ENCODE measurements at regions not wholly inside any gene's neighbourhood (a gene's known extent, or its start where the extent isn't known, plus 50 kb on each side); places are given as distances from the start of the nearest gene placed in this dataset.

DNA sequence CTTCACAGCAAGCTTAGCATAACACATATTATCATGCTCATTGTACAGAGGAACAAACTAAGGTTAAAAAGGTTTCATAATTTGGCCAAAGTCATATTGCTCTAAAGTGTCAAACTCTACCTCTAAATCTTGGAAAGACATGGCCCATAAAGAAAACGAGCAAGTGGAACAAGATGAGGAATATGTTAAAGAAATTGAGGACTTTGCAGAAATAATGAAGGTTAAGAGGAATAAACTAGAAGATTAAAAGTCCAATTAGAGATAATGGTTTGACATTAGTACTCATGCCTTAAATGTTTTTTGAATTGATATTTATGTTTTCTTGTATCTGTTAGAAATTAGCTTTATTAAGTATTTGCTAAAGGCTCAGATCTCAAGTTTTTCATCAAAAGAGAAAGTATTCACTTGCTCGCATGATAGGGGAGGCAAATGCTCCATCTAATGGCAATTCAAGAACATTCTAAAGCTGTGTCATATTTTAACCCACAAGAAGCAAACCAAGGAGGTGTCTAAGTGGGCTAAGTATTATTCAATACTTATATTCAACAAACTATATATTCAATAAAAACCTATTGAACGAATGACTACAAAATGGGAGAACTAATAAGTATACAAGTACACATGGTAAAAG, 192.9 kb upstream of the SPTLC3 start:
- H3F3A ChIP-seq (ENCODE audit: control insufficient read depth, insufficient read depth) = no peaks in the 10 kb centered on the region
- no peaks in the 10 kb centered on the region for H3K36me3 ChIP-seq (ENCODE audit: control insufficient read depth, low read length)
- H3K27ac ChIP-seq (ENCODE audit: low read depth, low read length) = no peak overlapping the region
- no peaks in the 10 kb centered on the region for H3K4me1 ChIP-seq (ENCODE audit: control insufficient read depth, low read length)
- no peak overlapping the region for H3K4me2 ChIP-seq (ENCODE audit: low read length)
- no peak for TF ChIP-seq EZH2phosphoT487 (IDR thresholded peaks at IDR 0.05; ENCODE audit: borderline replicate concordance, low read length)
- TF ChIP-seq, protein P1, sequence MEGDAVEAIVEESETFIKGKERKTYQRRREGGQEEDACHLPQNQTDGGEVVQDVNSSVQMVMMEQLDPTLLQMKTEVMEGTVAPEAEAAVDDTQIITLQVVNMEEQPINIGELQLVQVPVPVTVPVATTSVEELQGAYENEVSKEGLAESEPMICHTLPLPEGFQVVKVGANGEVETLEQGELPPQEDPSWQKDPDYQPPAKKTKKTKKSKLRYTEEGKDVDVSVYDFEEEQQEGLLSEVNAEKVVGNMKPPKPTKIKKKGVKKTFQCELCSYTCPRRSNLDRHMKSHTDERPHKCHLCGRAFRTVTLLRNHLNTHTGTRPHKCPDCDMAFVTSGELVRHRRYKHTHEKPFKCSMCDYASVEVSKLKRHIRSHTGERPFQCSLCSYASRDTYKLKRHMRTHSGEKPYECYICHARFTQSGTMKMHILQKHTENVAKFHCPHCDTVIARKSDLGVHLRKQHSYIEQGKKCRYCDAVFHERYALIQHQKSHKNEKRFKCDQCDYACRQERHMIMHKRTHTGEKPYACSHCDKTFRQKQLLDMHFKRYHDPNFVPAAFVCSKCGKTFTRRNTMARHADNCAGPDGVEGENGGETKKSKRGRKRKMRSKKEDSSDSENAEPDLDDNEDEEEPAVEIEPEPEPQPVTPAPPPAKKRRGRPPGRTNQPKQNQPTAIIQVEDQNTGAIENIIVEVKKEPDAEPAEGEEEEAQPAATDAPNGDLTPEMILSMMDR (IDR thresholded peaks at IDR 0.05; ENCODE audit: low read depth, low read length, poor library complexity, severe bottlenecking) = no peak
- no peaks in the 10 kb centered on the region for H3K79me2 ChIP-seq (ENCODE audit: control insufficient read depth, low read length)
- no peaks in the 10 kb centered on the region for H4K20me1 ChIP-seq (ENCODE audit: control insufficient read depth, insufficient read depth, low read depth, low read length)
- no peaks in the 10 kb centered on the region for H3K9me2 ChIP-seq (replicated peaks; ENCODE audit: control insufficient read depth, low read length)
- no peaks in the 10 kb centered on the region for H3K9me3 ChIP-seq (ENCODE audit: control insufficient read depth, insufficient read depth, low read length)
- H3K27me3 ChIP-seq (ENCODE audit: control insufficient read depth, low read length) = no peaks in the 10 kb centered on the region
- H3K4me3 ChIP-seq (ENCODE audit: low read length) = no peak overlapping the region

DNA sequence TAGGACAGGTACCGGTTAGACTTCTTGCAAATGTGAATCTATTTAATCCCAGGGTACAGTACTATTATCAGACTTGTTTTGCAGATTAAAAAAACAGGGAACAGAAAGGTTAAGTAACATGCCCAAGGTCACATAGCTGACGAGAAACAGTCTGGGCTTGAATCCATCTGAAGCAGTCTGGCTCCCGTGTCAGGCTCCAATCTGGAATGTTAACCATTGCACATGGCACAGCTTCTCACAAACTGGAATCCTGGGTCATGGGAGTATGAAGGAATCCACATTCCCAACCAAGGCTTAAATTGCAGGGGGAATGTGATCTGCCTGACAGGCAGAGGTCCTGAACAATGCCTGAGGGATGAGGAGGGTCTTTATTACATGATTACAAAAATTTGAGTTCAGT, 187.5 kb upstream of the SPTLC3 start:
- Histone ChIP-seq H3K79me2 (ENCODE audit: control insufficient read depth, low read length) (no peaks in the 10 kb centered on the region), H3K4me2 (ENCODE audit: low read length) (no peak overlapping the region), H3K4me1 (ENCODE audit: control insufficient read depth, low read length) (no peaks in the 10 kb centered on the region), H3K9me2 (replicated peaks; ENCODE audit: control insufficient read depth, low read length) (no peaks in the 10 kb centered on the region), H3F3A (ENCODE audit: control insufficient read depth, insufficient read depth) (no peaks in the 10 kb centered on the region), H3K4me3 (ENCODE audit: low read length) (no peak overlapping the region), H4K20me1 (ENCODE audit: control insufficient read depth, insufficient read depth, low read depth, low read length) (no peaks in the 10 kb centered on the region), H3K36me3 (ENCODE audit: control insufficient read depth, low read length) (no peaks in the 10 kb centered on the region), H3K9me3 (ENCODE audit: control insufficient read depth, insufficient read depth, low read length) (no peaks in the 10 kb centered on the region), H3K27ac (ENCODE audit: low read depth, low read length) (no peak overlapping the region), H3K27me3 (ENCODE audit: control insufficient read depth, low read length) (no peaks in the 10 kb centered on the region)
- TF ChIP-seq, protein P1 (IDR thresholded peaks at IDR 0.05; ENCODE audit: low read depth, low read length, poor library complexity, severe bottlenecking) = no peak
- TF ChIP-seq EZH2phosphoT487 (IDR thresholded peaks at IDR 0.05; ENCODE audit: borderline replicate concordance, low read length) = no peak

DNA sequence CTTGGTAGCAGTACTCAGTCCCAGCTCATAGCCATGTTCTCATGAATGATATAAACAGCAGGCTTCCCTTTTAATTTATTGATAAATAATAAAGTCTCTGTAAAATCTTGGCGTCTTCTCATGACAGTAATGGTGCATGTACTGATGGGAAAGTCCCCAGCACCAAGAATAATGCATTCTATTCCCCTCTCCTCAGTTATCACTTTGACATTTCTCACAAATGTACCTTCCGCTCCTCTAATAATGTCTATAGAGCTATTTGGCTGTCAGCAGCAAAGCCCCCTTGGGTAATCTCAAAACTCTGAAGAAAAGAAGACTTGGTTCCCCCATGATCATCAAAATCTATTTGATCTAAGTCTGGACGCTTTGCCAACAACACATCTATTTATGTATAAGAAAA, 185.0 kb upstream of the SPTLC3 start:
- H3K36me3 ChIP-seq (ENCODE audit: control insufficient read depth, low read length) = no peaks in the 10 kb centered on the region
- H3K27ac ChIP-seq (ENCODE audit: low read depth, low read length) = no peak overlapping the region
- no peaks in the 10 kb centered on the region for H3K9me2 ChIP-seq (replicated peaks; ENCODE audit: control insufficient read depth, low read length)
- H3K9me3 ChIP-seq (ENCODE audit: control insufficient read depth, insufficient read depth, low read length) = no peaks in the 10 kb centered on the region
- H3K4me2 ChIP-seq (ENCODE audit: low read length) = no peak overlapping the region
- no peaks in the 10 kb centered on the region for H3F3A ChIP-seq (ENCODE audit: control insufficient read depth, insufficient read depth)
- TF ChIP-seq, protein P1 (IDR thresholded peaks at IDR 0.05; ENCODE audit: low read depth, low read length, poor library complexity, severe bottlenecking) = no peak
- TF ChIP-seq EZH2phosphoT487 (IDR thresholded peaks at IDR 0.05; ENCODE audit: borderline replicate concordance, low read length) = no peak
- no peaks in the 10 kb centered on the region for H3K4me1 ChIP-seq (ENCODE audit: control insufficient read depth, low read length)
- no peaks in the 10 kb centered on the region for H3K27me3 ChIP-seq (ENCODE audit: control insufficient read depth, low read length)
- H3K79me2 ChIP-seq (ENCODE audit: control insufficient read depth, low read length) = no peaks in the 10 kb centered on the region
- H4K20me1 ChIP-seq (ENCODE audit: control insufficient read depth, insufficient read depth, low read depth, low read length) = no peaks in the 10 kb centered on the region
- no peak overlapping the region for H3K4me3 ChIP-seq (ENCODE audit: low read length)

All from DOHH2 (cell line).